ENCODE measurements at regions not wholly inside any gene's neighbourhood (a gene's known extent, or its start where the extent isn't known, plus 50 kb on each side); places are given as distances from the start of the nearest gene placed in this dataset.

GRCh38 chr5:56561455-56561854 is 253.9 kb upstream of the MAP3K1 start:
- Histone ChIP-seq H3K36me3 (no peaks in the 10 kb centered on the region), H3K27me3 (ENCODE audit: insufficient read depth, low read depth, severe bottlenecking) (no peaks in the 10 kb centered on the region), H3K9me3 (ENCODE audit: severe bottlenecking) (peaks cover 2% of the 10 kb centered on the region), H3K4me3 (ENCODE audit: low read depth, low read length) (no peak overlapping the region), H3K27ac (no peak overlapping the region)
- TF ChIP-seq, protein P1, sequence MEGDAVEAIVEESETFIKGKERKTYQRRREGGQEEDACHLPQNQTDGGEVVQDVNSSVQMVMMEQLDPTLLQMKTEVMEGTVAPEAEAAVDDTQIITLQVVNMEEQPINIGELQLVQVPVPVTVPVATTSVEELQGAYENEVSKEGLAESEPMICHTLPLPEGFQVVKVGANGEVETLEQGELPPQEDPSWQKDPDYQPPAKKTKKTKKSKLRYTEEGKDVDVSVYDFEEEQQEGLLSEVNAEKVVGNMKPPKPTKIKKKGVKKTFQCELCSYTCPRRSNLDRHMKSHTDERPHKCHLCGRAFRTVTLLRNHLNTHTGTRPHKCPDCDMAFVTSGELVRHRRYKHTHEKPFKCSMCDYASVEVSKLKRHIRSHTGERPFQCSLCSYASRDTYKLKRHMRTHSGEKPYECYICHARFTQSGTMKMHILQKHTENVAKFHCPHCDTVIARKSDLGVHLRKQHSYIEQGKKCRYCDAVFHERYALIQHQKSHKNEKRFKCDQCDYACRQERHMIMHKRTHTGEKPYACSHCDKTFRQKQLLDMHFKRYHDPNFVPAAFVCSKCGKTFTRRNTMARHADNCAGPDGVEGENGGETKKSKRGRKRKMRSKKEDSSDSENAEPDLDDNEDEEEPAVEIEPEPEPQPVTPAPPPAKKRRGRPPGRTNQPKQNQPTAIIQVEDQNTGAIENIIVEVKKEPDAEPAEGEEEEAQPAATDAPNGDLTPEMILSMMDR (IDR thresholded peaks at IDR 0.05; ENCODE audit: low read depth, low read length): no peak
- DNase-seq: no peak

DNA sequence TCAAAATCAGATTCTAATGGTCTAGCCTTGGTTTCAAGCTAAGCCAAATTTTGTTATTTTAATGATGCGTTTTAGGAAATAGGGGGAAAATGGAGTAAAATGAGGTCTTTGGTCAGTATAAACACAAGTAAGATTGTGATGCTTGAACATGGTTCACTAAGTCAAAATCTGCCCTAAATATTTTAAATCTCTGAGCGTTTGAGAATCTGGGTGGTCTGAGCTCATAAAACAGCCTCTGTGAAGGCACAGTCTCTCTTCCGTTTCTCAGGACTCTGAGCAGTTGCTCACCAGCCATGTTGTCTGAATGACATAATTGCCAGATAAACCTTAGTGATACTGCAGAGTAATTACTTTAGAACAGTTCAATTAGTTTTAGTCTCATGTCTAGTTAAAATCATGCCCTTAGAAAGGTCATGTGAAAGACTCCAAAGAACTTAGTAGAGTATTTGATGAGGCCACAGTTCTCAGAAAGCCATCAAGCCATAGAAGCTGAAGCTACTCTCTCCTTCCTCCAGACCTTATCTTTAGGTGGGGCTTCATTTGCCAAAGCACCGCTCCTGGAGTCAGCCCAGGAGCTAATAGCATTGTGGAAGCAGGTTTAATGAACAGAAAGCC is 257.1 kb upstream of the MAP3K1 start:
- Histone ChIP-seq H3K36me3 (no peaks in the 10 kb centered on the region), H3K9me3 (ENCODE audit: severe bottlenecking) (peaks cover 2% of the 10 kb centered on the region), H3K27ac (no peak overlapping the region), H3K27me3 (ENCODE audit: insufficient read depth, low read depth, severe bottlenecking) (no peaks in the 10 kb centered on the region), H3K4me3 (ENCODE audit: low read depth, low read length) (no peak overlapping the region)
- DNase-seq: no peak
- TF ChIP-seq, protein P1 (IDR thresholded peaks at IDR 0.05; ENCODE audit: low read depth, low read length): no peak

DNA sequence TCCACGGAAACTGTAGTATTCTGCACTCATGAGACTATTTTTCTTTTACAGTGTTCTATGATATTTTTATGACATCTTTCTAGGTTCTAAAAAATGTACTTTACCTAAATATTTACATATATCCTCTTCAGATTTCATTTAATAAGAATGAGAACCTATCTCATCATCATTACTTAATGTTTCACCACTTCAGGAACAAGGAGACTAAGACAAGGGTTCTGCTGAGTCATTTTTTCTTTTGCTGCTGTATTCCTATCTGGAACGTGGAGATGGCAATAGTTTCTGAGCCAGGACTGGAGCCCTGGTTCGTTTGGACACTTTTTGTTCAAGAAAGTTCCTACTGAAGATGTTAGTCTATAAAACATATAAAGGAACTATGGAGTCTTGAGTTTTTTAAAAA is 258.2 kb upstream of the MAP3K1 start:
- no peaks in the 10 kb centered on the region for H3K36me3 ChIP-seq
- TF ChIP-seq, protein P1 (IDR thresholded peaks at IDR 0.05; ENCODE audit: low read depth, low read length): no peak
- peaks cover 2% of the 10 kb centered on the region for H3K9me3 ChIP-seq (ENCODE audit: severe bottlenecking)
- H3K27me3 ChIP-seq (ENCODE audit: insufficient read depth, low read depth, severe bottlenecking): no peaks in the 10 kb centered on the region
- no peak overlapping the region for H3K27ac ChIP-seq
- no peak for DNase-seq
- H3K4me3 ChIP-seq (ENCODE audit: low read depth, low read length): no peak overlapping the region

- Histone ChIP-seq H3K27ac (no peak overlapping the region), H3K36me3 (no peaks in the 10 kb centered on the region), H3K4me3 (ENCODE audit: low read depth, low read length) (no peak overlapping the region), H3K27me3 (ENCODE audit: insufficient read depth, low read depth, severe bottlenecking) (no peaks in the 10 kb centered on the region), H3K9me3 (ENCODE audit: severe bottlenecking) (no peaks in the 10 kb centered on the region)
- DNase-seq: no peak
- TF ChIP-seq, protein P1 (IDR thresholded peaks at IDR 0.05; ENCODE audit: low read depth, low read length): no peak
Observed at GRCh38 chr5:56552612-56553268, 262.6 kb upstream of the MAP3K1 start.

GRCh38 chr5:56550227-56550626 is 265.1 kb upstream of the MAP3K1 start:
- TF ChIP-seq, protein P1 (IDR thresholded peaks at IDR 0.05; ENCODE audit: low read depth, low read length): no peak
- H3K9me3 ChIP-seq (ENCODE audit: severe bottlenecking): no peaks in the 10 kb centered on the region
- H3K4me3 ChIP-seq (ENCODE audit: low read depth, low read length): no peak overlapping the region
- no peaks in the 10 kb centered on the region for H3K27me3 ChIP-seq (ENCODE audit: insufficient read depth, low read depth, severe bottlenecking)
- no peaks in the 10 kb centered on the region for H3K36me3 ChIP-seq
- DNase-seq: no peak
- no peak overlapping the region for H3K27ac ChIP-seq
